WTC11 (cell line): ENCODE measurements at regions not wholly inside any gene's neighbourhood (a gene's known extent, or its start where the extent isn't known, plus 50 kb on each side); places are given as distances from the start of the nearest gene placed in this dataset.

Source experiments
- ATAC-seq: fragments of 200-7000 bp; cut with Tn5 transposase; 2 replicates; pipeline ENCODE4 v1.10.0; 2021; ENCODE audit warnings: mild to moderate bottlenecking, moderate library complexity
- CTCF ChIA-PET: fragments of 300-600 bp; sonication (Branson Sonifier 250); formaldehyde crosslinking; loops from one replicate; lab custom pipeline; 2021; ENCODE audit warnings: antibody characterized with exemption; lab: Charles Lee
- POLR2A ChIA-PET: fragments of 350-600 bp; sonication (Branson Sonifier 250); formaldehyde crosslinking; loops from one replicate; lab custom pipeline; 2021; ENCODE audit warnings: antibody characterized with exemption; lab: Charles Lee
- DNase-seq: peaks from one replicate; pipeline ENCODE4 v3.0.0; 2021; ENCODE audit warnings: low spot score
- H3K27ac Mint-ChIP-seq: 2 replicates; pipeline ENCODE4 v1.8.0; 2021; ENCODE audit warnings: mixed read lengths
- H3K27me3 Mint-ChIP-seq: 2 replicates; pipeline ENCODE4 v1.8.0; 2021; ENCODE audit warnings: low read depth, mild to moderate bottlenecking, moderate library complexity, mixed read lengths
- H3K36me3 Mint-ChIP-seq: 2 replicates; pipeline ENCODE4 v1.8.0; 2021; ENCODE audit warnings: mixed read lengths
- H3K4me1 Mint-ChIP-seq: 2 replicates; pipeline ENCODE4 v1.8.0; 2022; ENCODE audit warnings: mixed read lengths
- H3K4me3 Mint-ChIP-seq: 2 replicates; pipeline ENCODE4 v1.8.0; 2021; ENCODE audit warnings: mild to moderate bottlenecking, moderate library complexity, mixed read lengths
- H3K9me3 Mint-ChIP-seq: 2 replicates; pipeline ENCODE4 v1.8.0; 2021; ENCODE audit warnings: mixed read lengths
- ATF3 ChIP-seq: sonication (generic); formaldehyde crosslinking; conservative IDR thresholded peaks from 2 replicates; pipeline ENCODE4 v1.8.1; 2022; ENCODE audit warnings: mild to moderate bottlenecking, missing genetic modification reagents
- ATF6 ChIP-seq: sonication (generic); formaldehyde crosslinking; IDR thresholded peaks from 2 replicates; pipeline ENCODE4 v1.8.1; 2023; ENCODE audit warnings: mild to moderate bottlenecking, missing genetic modification reagents
- CDX4 ChIP-seq: fragments of 250-450 bp; sonication (Bioruptor Pico); IDR thresholded peaks from 2 replicates; pipeline ENCODE4 v1.9.0; 2021; ENCODE audit warnings: moderate library complexity, mild to moderate bottlenecking, inconsistent platforms, borderline replicate concordance
- E2F1 ChIP-seq: sonication (generic); formaldehyde crosslinking; IDR thresholded peaks from 2 replicates; pipeline ENCODE4 v1.8.0; 2022; ENCODE audit warnings: mild to moderate bottlenecking, missing genetic modification reagents
- E2F4 ChIP-seq: sonication (generic); formaldehyde crosslinking; IDR thresholded peaks from 2 replicates; pipeline ENCODE4 v1.8.1; 2022; ENCODE audit warnings: low read depth, mild to moderate bottlenecking, moderate library complexity, missing genetic modification reagents, borderline replicate concordance
- E2F5 ChIP-seq: sonication (generic); formaldehyde crosslinking; IDR thresholded peaks from 2 replicates; pipeline ENCODE4 v1.8.1; 2022; ENCODE audit warnings: mild to moderate bottlenecking, moderate library complexity, missing genetic modification reagents
- EMX1 ChIP-seq: fragments of 250-450 bp; sonication (Bioruptor Pico); IDR thresholded peaks from 2 replicates; pipeline ENCODE4 v1.8.0; 2021; ENCODE audit warnings: mild to moderate bottlenecking
- ETV6 ChIP-seq: sonication (generic); formaldehyde crosslinking; IDR thresholded peaks from 2 replicates; pipeline ENCODE4 v1.8.1; 2022; ENCODE audit warnings: mild to moderate bottlenecking, missing genetic modification reagents
- GRHL2 ChIP-seq: fragments of 250-450 bp; sonication (Bioruptor Pico); IDR thresholded peaks from 2 replicates; pipeline ENCODE4 v1.8.0; 2022; ENCODE audit warnings: mild to moderate bottlenecking, moderate library complexity; ENCODE audit not compliant: insufficient replicate concordance, severe bottlenecking
- IRF1 ChIP-seq: sonication (generic); formaldehyde crosslinking; IDR thresholded peaks from 2 replicates; pipeline ENCODE4 v1.8.0; 2023; ENCODE audit warnings: missing genetic modification reagents
- JAZF1 ChIP-seq: fragments of 250-450 bp; sonication (Bioruptor Pico); IDR thresholded peaks from 2 replicates; pipeline ENCODE4 v1.9.0; 2021; ENCODE audit warnings: moderate library complexity, mild to moderate bottlenecking, inconsistent platforms
- KAT7 ChIP-seq: sonication (generic); formaldehyde crosslinking; IDR thresholded peaks from 2 replicates; pipeline ENCODE4 v1.8.1; 2023; ENCODE audit warnings: missing genetic modification reagents, mild to moderate bottlenecking, borderline replicate concordance
- MAX ChIP-seq: sonication (generic); formaldehyde crosslinking; IDR thresholded peaks from 2 replicates; pipeline ENCODE4 v1.8.0; 2022; ENCODE audit warnings: mild to moderate bottlenecking, missing genetic modification reagents
- MYBL2 ChIP-seq: sonication (generic); formaldehyde crosslinking; IDR thresholded peaks from 2 replicates; pipeline ENCODE4 v1.8.1; 2023; ENCODE audit warnings: mild to moderate bottlenecking, moderate library complexity, missing genetic modification reagents
- NFE2L1 ChIP-seq: sonication (generic); formaldehyde crosslinking; IDR thresholded peaks from 2 replicates; pipeline ENCODE4 v1.8.1; 2023; ENCODE audit warnings: missing genetic modification reagents
- NR1H2 ChIP-seq: sonication (generic); formaldehyde crosslinking; IDR thresholded peaks from 2 replicates; pipeline ENCODE4 v1.9.0; 2021; ENCODE audit warnings: mild to moderate bottlenecking, moderate library complexity, missing genetic modification reagents
- TCF7 ChIP-seq: sonication (generic); formaldehyde crosslinking; IDR thresholded peaks from 2 replicates; pipeline ENCODE4 v1.8.0; 2022; ENCODE audit warnings: mild to moderate bottlenecking, low read depth, missing genetic modification reagents, moderate library complexity
- TEAD1 ChIP-seq: sonication (generic); formaldehyde crosslinking; IDR thresholded peaks from 2 replicates; pipeline ENCODE4 v1.8.0; 2022; ENCODE audit warnings: mild to moderate bottlenecking, missing genetic modification reagents
- USF2 ChIP-seq: sonication (generic); formaldehyde crosslinking; IDR thresholded peaks from 2 replicates; pipeline ENCODE4 v1.8.1; 2023; ENCODE audit warnings: mild to moderate bottlenecking, missing genetic modification reagents, moderate library complexity
- ZNF232 ChIP-seq: sonication (generic); formaldehyde crosslinking; IDR thresholded peaks from 2 replicates; pipeline ENCODE4 v1.8.0; 2022; ENCODE audit warnings: mild to moderate bottlenecking, missing genetic modification reagents
- ZNF396 ChIP-seq: fragments of 250-450 bp; sonication (Bioruptor Pico); IDR thresholded peaks from 2 replicates; pipeline ENCODE4 v1.8.0; 2021; ENCODE audit warnings: mild to moderate bottlenecking, moderate library complexity, borderline replicate concordance
- ZNF423 ChIP-seq: fragments of 250-450 bp; sonication (Bioruptor Pico); IDR thresholded peaks from 2 replicates; pipeline ENCODE4 v2.1.2; 2022; ENCODE audit warnings: mild to moderate bottlenecking, moderate library complexity
- ZNF425 ChIP-seq: fragments of 250-450 bp; sonication (Bioruptor Pico); conservative IDR thresholded peaks from 2 replicates; pipeline ENCODE4 v1.9.0; 2021; ENCODE audit warnings: mild to moderate bottlenecking
- ZSCAN18 ChIP-seq: fragments of 250-450 bp; sonication (Bioruptor Pico); IDR thresholded peaks from 2 replicates; pipeline ENCODE4 v2.1.2; 2022; ENCODE audit warnings: mild to moderate bottlenecking, moderate library complexity

GRCh38 chr2:181752301-181752700, 72.0 kb upstream of the NEUROD1 start:
- no peaks in the 10 kb centered on the region for H3K36me3 Mint-ChIP-seq
- TF ChIP-seq E2F4 (CRISPR knock-in tag) (no peak), ZSCAN18 (no peak), TCF7 (CRISPR knock-in tag) (no peak), KAT7 (CRISPR knock-in tag) (no peak), NFE2L1 (CRISPR knock-in tag) (no peak), E2F1 (CRISPR knock-in tag) (no peak), ATF3 (CRISPR knock-in tag) (no peak), ZNF425 (CRISPR knock-in tag) (no peak)
- TF ChIP-seq, all 79 proteins: peak for 0
- Mint-ChIP-seq H3K4me3 (no peak overlapping the region), H3K9me3 (peaks cover 4% of the 10 kb centered on the region), H3K4me1 (peaks cover 20% of the 10 kb centered on the region), H3K27ac (no peak overlapping the region), H3K27me3 (no peaks in the 10 kb centered on the region)
- POLR2A ChIA-PET: no interaction called here
- ATAC-seq (no peak), DNase-seq (no peak)
- CTCF ChIA-PET: no interaction called here

- ATAC-seq (no peak), DNase-seq (no peak)
- H3K4me1 Mint-ChIP-seq: peaks cover 20% of the 10 kb centered on the region
- no peaks in the 10 kb centered on the region for H3K27me3 Mint-ChIP-seq
- H3K4me3 Mint-ChIP-seq: no peak overlapping the region
- H3K27ac Mint-ChIP-seq: no peak overlapping the region
- POLR2A ChIA-PET: no interaction called here
- no peaks in the 10 kb centered on the region; the same call in 1 of the 2 replicates for H3K9me3 Mint-ChIP-seq
- no peaks in the 10 kb centered on the region for H3K36me3 Mint-ChIP-seq
- CTCF ChIA-PET: interaction anchor here (0.7 to 1.4 kb wide), 2 partner anchors 11 to 139 kb away, joined by 3 read pairs; no protein-coding TSS in a partner anchor
- TF ChIP-seq NR1H2 (CRISPR knock-in tag) (no peak), ETV6 (CRISPR knock-in tag) (no peak), CDX4 (no peak), EMX1 (CRISPR knock-in tag) (no peak), MAX (CRISPR knock-in tag) (no peak), ATF6 (CRISPR knock-in tag) (no peak), TEAD1 (CRISPR knock-in tag) (no peak), IRF1 (no peak), E2F5 (no peak), ZNF232 (CRISPR knock-in tag) (no peak), MYBL2 (CRISPR knock-in tag) (no peak), ZNF396 (CRISPR knock-in tag) (no peak), JAZF1 (CRISPR knock-in tag) (no peak), ZNF423 (CRISPR knock-in tag) (no peak), GRHL2 (CRISPR knock-in tag) (no peak), USF2 (CRISPR knock-in tag) (no peak)
Measured at GRCh38 chr2:181753686-181754085, 73.4 kb upstream of the NEUROD1 start.
